Mammary epithelial cell (primary cell): ENCODE measurements at regions not wholly inside any gene's neighbourhood (a gene's known extent, or its start where the extent isn't known, plus 50 kb on each side); places are given as distances from the start of the nearest gene placed in this dataset.

Source experiments
- CTCF ChIP-seq, 2 donors: IDR thresholded peaks in 1 of 2; conservative IDR thresholded peaks in 1 of 2; 2 replicates each; pipeline ENCODE4 v1.5.1; 2011 to 2012; ENCODE audit warnings: inconsistent platforms in 2 of 2, low read length in 2 of 2, mild to moderate bottlenecking in 2 of 2, control low read depth in 1 of 2, low read depth in 1 of 2; ENCODE audit not compliant: insufficient read depth in 1 of 2; ENCODE audit errors: extremely low read depth in 1 of 2
- EZH2 ChIP-seq: IDR thresholded peaks from 2 replicates; pipeline ENCODE4 v1.6.1; 2012; ENCODE audit warnings: low read length, inconsistent platforms, borderline replicate concordance

DNA sequence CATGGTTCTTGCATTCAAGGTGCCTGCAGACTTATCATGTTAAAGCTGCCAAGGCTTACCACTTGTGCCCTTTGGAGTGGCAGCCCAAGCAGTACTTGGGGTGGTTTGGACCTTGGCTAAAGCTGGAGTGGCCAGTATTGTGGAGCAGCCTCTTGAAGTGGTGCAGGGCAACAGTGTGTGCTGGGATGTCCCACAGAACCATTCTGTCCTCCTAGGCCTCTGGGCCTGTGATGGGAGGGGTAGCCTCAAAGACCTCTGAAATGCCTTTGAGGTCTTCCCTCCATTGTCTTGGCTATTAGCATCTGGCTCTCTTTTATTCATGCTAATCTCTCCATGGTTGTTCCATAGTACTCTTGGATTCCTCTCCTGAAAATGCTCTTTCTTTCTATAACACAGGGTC is 78.2 kb upstream of the SLC24A4 start:
- TF ChIP-seq CTCF (conservative IDR thresholded peaks at IDR 0.05 in 1 of 2, IDR thresholded peaks at IDR 0.05 in 1 of 2; ENCODE audit: extremely low read depth in 1 of 2, insufficient read depth in 1 of 2, low read depth in 1 of 2, low read length in 2 of 2) (no peak), EZH2 (no peak)
